NCI-H1694 (cell line): ENCODE measurements at regions not wholly inside any gene's neighbourhood (a gene's known extent, or its start where the extent isn't known, plus 50 kb on each side); places are given as distances from the start of the nearest gene placed in this dataset.
"Not testable (repeated sequence)": the region's sequence is repeated elsewhere in the genome, so short reads cannot be mapped to it uniquely, and the experiment has no call there.

Experiments
- DNase-seq: peaks from one replicate; lab custom pipeline; 2025; lab: John Stamatoyannopoulos, UW

DNA sequence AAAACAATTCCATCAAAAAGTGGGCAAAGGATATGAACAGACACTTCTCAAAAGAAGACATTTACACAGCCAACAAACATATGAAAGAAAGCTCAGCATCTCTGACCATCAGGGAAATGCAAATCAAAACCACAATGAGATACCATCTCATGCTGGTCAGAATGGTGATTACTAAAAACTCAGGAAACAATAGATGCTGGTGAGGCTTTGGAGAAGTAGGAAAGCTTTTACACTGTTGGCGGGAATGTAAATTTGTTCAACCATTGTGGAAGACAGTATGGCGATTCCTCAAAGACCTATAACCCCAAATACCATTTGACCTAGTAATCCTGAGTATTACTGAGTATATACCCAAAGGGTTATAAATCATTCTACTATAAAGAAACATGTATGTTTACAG lies 452.9 kb downstream of the SEMA3D start:
- not testable (repeated sequence) for DNase-seq

- not testable (repeated sequence) for DNase-seq
These were observed 456.0 kb downstream of the SEMA3D start for GRCh38 chr7:84730864-84731263.

DNA sequence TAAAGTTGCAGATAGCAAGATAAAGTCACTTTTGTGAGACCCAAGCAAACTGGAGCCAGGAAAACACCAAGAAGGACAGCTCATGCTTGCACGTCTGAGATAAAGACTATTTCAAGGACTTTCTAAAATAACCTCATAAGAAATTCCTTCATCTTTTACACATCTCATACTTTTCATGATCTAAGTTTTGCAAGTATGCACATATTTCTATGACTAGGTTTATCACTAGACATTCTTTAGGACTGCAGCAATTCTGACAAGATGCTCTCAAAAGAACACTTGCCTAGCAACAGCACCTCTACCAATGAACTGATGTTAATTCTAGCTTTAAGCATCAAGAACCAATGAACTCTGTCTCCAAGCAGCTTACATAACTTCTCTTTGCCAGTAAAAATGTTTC lies 457.6 kb downstream of the SEMA3D start:
- DNase-seq = no peak

GRCh38 chr7:84722734-84723133 lies 464.1 kb downstream of the SEMA3D start:
- DNase-seq = no peak

DNA sequence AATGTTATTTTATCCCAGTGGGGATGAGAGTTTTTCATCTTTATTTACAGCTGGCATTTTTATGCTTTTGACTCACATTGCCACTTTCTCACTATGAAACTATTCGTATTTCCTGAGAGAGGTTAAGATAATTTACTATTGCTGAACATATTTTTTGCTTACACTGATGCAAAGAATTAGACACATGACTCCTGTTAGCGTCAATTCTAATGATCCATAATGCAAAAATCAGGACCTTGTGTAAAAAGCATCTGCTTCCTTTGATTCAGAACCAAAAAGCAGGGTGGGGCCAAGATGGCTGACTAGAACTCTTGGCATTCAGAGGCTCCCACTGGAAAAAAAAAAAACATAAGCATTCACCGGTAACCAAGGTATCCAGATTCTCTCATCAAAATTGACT lies 464.8 kb downstream of the SEMA3D start:
- no peak for DNase-seq

GRCh38 chr7:84720456-84721097 lies 466.3 kb downstream of the SEMA3D start:
- DNase-seq = no peak

GRCh38 chr7:84714765-84715164 lies 472.1 kb downstream of the SEMA3D start:
- no peak for DNase-seq

GRCh38 chr7:84712374-84713121 lies 474.3 kb downstream of the SEMA3D start:
- no peak for DNase-seq

DNA sequence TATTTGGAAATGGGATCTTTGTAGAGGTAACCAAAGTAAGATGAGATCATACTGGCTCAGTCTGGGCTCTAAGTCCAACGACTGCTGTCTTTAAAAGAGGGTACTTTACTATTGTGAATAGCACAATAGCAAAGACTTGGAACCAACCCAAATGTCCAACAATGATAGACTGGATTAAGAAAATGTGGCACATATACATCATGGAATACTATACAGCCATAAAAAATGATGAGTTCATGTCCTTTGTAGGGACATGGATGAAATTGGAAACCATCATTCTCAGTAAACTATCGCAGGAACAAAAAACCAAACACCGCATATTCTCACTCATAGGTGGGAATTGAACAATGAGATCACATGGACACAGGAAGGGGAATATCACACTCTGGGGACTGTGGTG lies 476.3 kb downstream of the SEMA3D start:
- not testable (repeated sequence) for DNase-seq

DNA sequence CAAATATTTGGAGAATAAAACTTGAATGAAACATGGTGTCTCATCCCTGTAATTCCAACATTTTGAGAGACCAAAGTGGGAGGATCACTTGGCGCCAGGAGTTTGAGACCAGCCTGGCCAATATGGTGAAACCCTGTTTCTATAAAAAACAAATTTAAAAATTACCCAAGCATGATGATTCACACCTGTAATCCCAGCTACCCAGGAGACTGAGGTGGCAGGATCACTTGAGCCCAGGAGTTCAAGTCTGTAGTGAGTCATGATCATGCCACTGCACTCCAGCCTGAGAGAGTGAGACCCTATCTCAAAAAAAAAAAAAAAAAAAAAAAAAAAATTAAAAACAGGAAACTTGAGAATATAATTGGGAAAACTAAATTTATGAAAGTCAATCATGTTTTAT lies 481.1 kb downstream of the SEMA3D start:
- DNase-seq = no peak

- DNase-seq = no peak
These were observed 481.8 kb downstream of the SEMA3D start for GRCh38 chr7:84705079-84705478.

DNA sequence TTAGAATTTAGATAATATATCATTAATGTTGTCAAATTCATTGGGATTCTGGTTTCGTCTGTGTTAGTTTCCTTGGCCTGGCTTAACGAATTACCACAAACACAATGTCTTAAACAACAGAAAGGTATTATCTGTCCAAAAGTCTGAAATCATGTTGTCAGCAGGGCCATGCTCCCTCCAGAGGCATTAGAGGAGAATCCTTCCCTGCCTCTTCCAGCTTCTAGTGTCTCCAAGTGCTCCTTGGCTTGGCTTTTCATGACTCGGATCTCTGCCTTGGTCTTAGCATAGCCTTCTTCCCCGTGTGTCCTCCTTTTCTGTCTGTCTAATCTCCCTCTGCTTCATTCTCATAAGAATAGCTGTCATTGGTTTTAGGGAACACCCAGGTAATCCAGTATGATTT lies 482.5 kb downstream of the SEMA3D start:
- no peak for DNase-seq

DNA sequence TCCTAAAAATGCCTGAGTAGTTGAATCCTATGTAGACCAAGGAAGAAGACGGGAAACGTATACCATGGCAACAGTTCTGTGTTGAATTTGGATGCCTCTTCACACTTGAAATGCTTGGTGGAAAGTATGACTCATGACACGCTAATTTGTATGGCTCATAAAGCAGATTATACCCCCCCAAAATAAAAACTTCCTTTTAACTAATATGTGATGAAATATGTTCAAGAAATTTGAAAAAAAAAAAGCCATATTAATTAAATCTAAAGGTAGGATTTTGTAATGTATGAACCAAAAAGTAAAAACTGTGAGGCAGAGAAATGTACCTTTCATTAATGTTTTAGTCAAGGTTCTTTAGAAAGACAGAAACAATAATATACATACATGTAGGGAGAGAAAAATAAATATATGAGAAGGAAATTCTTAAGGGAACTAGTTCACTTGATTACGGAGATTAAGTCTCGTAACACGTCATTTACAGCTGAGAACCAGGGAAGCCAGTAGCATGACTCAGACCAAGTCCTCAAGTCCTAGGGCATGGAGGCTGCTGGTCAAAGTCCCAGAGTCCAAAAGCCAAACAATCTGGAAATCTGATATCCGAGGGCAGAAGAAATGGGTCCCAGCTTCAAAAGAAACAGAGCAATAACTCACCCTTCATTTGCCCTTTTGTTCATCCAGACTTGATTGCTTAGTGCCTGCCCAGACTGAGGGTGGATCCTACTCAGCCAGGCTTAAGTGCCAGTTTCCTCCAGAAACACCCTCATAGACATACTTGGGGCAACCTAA lies 485.1 kb downstream of the SEMA3D start:
- no peak for DNase-seq

DNA sequence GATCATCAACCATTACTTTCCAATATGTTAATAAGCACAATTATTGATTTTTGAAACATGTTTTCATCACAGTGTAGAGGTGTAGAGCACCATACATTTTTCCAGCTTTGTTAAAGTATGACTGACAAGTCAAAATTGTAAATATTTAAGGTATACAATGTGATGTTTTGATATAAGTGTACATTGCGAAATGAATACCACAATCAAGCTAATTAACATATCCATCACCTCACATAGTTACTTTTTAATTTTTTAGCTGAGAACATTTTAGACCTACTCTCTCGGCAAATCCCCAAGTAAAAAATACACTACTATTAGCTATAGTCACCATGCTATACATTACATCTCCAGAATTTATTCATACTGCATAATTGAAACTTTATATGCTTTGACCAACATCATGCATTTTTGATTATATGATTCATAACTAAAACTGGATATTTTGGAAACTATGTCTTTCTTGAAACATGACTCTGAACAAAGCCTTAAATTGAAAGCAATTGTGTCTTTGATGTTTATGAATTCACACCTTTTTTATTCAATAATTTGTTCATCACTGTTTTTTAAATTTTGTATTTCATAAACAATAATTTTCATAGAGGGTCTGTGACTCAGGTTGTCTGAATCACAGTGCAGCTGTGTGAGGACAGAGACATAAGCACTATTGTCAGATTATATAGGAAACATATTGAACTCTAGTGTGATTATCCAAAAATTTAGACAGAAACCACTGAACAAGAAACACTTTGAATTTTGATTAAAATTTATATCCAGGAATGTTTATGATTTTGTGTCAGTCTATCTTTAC lies 486.1 kb downstream of the SEMA3D start:
- DNase-seq = no peak

GRCh38 chr7:84697506-84697905 lies 489.4 kb downstream of the SEMA3D start:
- no peak for DNase-seq

DNA sequence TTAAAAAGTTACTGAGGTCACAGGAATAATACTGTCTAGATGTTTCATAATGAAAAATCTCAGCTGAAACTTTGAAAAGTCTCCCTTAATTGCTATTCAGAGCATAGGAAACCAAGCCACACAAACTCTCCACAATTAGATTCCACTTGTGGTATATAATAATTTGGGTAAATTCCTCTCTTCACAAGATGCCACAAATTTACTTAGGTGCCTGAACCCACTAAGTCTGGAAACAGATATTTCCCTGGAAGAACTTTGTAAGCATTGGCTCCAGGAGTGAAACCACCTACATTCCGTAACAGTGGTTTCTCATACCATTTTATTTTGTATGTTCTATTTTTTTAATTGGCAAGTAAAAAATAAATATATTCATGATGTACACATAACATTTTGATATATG lies 493.4 kb downstream of the SEMA3D start:
- DNase-seq = no peak

GRCh38 chr7:84688671-84689070 lies 494.1 kb upstream of the SEMA3A start:
- no peak for DNase-seq

DNA sequence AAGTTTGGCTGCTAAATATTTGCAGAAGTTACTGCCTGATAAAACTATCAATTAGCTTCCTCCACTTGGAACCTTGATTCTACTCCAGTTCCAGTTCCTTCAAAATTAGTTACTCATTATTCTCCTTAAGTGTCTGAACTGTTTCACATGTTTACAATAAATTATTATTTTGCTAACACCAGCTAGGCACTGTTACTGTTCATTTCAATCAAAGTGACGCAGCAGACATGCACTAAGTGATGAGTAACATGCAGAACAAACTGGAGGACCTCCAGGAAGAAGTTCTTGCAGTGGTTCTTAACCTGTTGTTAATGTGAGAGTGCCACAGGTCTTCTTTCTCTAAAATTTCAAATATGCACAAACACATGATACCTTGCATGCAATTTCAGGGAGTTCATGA lies 491.8 kb upstream of the SEMA3A start:
- no peak for DNase-seq

- no peak for DNase-seq
These were observed 490.4 kb upstream of the SEMA3A start for GRCh38 chr7:84684836-84685480.

DNA sequence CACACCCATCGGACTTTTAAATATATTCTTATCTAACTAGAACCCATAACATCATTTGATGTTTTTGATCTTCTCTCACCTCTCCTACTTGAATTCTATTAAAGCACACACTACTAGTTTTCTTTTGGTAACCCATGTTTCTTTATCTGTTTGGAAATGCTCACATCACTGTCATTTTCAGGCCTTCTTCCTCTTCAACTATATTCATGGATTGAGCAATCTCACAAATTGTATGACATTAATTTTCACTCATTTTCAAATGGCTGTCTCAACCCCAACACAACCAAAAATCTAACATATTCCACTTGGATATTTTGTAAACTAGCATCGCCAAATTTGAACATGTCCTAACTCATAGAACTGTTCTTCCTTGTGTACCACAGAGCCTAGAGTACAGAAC lies 488.0 kb upstream of the SEMA3A start:
- DNase-seq = no peak

- no peak for DNase-seq
These were observed 484.3 kb upstream of the SEMA3A start for GRCh38 chr7:84678841-84679240.
